ENCODE measurements at regions not wholly inside any gene's neighbourhood (a gene's known extent, or its start where the extent isn't known, plus 50 kb on each side); places are given as distances from the start of the nearest gene placed in this dataset.

DNA sequence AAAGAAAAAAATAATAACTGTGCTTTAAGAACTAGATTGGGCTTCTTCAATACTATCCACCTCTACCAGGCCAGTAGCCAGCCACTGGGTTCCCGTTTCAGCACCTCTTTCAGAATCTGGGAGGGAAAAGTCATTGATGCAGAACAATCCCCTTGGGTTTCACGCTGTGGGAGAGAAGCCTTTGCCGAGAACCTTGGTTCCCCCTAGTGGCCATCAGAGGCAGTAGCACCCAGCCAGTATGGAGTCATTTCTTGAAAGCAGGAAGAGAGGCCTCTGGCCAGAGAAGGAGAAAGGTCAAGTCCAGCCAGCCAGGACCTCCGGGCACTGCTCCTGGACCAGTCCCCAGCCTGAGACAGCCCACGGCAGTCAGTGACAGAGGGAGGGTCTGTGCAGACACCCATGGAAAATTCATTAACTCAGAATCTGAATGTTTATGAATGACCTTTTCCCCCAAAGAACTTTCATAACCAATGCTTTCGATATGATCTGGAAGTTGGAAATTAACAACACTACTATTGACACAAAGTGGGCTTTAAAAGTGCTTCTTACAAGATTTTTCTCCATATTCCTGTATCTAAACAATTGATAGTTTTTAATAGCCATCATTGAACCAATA lies 51.2 kb upstream of the CDH5 start:
- DNase-seq = peak; percentile 77

DNA sequence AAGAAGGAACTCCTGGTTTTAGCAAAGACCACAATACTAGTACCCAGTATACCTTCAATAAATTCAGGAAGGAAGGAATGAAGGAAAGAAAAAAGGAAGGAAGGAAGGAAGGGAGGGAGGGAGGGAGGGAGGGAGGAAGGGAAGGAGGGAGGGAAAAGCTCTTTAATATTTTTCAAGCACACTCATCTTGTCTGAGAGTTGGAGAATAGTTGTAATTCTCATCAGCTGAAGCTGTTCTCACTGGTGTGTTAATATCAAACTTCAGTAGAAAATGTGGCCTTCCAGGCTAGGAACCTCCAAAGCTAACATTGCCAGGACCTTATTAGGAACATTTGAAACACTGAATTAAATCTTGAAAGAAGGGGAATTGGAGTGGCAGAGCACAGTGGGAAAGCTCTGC lies 55.2 kb upstream of the CDH5 start:
- DNase-seq = no peak

DNA sequence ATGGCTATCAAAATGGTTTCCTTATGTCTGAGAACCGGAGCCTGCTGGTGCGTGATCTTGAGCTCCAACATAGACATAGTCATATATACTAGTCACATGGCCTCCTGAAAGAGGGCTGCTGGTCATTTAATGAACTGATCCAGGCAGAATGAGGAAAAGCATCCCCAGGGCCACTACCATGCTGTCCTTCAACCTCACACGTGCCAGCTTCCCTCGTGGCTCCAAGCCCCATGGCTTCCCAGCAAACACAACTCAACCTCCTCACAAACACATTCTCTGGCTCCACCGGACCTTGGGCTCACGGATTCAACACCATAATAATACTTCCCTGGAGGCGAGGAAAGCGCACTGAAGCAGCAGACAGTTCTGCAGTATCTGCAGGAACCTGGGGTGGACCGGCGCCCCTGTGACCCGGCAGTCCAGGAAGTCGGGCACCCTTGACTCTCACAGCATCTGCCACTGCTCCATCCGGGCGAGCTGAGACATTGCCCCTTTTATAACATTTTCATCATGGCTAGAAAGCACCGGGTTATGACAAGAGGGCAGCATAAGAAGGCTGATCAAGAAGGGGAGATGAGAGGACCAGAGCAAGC lies 57.2 kb upstream of the CDH5 start:
- peak; percentile 39 for DNase-seq

DNA sequence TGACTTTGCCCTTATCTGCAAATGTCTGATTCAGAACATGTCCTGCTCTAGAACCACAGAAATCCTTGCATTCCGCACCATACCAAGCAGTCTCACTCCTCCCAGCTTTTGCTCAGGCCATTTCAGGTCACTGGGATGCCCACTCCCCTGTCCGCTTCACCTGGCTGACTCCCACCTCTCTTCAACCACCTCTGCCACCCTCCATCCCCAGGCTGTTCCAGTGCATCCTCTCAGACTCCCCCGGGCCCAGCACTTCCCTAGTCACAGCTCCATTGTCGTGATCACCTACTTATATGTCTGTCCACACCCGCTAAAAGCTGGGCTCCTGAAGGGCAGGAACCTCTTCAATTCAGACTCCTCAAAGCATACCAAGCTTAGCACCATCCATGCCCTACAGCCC lies 58.4 kb upstream of the CDH5 start:
- peak; percentile 22 for DNase-seq

DNA sequence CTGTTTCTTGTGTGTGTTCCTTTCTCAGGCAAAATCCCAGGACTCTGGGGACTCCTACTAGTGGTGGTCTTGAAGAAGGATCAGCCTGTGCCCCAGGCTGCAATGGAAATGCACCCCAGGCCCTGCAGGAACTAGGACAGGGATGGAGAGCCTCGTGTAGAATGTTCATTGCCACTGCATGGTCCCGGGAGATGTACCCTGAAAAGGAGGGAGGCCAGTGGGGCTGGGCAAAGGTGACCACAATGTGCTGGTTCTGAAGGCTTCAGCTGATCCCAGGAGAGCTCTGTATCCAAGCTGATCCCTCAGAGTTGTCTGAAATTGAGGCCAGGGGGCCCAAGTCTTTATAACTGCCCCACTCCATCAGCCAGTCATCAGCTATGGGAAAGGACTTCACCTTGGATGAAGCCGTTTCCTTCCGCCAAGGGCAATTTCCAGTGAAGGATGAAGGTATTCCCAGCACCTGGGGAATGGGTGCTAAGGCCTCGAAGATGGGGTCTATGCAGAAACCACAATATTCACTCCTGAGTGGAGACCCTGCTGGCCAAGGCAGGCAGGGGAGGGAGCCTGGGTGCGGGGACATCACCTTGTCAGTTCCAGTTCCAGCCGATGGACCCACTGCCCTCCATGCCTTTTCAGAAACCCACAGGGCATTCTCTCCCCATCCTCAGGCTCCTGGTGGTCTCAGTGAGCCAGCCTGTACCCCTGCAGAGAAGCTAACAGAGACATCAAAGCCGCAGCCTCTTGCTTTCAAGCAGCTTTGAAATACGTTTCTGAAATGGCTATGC lies 59.9 kb upstream of the CDH5 start:
- DNase-seq = peak; percentile 54

DNA sequence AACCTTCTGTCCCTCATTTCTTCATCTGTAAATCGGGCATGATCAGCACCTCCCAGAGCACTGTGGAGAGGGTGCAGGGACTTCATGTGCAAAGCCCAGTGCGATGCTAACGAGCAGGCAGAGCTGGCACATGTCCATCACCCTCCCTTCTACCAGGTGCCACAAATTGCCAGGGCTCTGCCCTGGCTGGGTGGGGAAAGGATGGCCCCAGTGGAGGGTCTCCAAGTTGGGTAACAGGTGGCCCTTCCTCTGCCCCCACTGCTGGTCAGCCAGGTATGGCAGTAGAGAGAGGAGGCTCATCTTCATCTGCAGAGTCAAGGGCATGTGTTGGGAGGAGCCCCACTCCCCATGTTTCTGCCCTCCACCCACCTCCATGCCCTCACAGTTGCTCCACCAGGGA lies 61.5 kb upstream of the CDH5 start:
- peak; percentile 19 for DNase-seq

DNA sequence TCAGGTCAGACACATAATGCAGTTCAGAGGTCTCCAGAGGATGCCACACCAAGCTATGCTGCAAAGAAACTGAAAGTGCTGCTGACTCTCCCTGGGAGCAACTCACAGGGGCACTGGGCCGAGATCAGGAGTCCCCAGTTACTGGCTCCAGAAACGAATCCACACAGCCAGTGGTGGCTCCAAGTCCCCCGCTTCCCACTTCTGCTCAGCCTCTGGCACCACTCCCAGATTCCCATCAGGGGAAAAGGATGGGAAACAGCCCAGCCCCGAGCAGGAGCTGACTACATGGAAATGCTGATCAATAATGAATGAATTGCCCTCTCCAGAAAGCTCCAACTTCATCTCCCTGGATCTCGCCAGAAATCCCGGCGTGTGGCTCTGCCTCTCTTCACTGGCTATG lies 62.3 kb upstream of the CDH5 start:
- peak; percentile 55 for DNase-seq

DNA sequence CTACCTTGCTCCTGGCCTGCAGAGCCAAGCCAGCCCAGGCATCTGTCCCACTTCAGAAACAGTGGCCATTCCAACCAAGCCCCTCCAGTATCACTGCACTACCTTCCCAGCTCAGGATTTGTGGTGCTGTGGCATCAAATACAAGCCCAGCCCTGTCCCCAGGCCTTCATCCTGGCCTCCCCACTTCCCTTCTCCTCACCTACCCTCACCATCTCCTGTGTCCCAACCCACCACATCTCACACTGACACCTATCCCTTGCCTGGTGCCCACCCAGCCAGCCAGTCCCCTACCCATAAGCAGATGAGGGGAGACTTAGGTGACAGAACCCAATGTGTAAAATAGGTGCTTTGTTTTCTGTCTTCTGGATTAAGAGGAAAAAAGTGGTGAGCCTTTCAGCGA lies 66.0 kb upstream of the CDH5 start:
- DNase-seq = no peak

DNA sequence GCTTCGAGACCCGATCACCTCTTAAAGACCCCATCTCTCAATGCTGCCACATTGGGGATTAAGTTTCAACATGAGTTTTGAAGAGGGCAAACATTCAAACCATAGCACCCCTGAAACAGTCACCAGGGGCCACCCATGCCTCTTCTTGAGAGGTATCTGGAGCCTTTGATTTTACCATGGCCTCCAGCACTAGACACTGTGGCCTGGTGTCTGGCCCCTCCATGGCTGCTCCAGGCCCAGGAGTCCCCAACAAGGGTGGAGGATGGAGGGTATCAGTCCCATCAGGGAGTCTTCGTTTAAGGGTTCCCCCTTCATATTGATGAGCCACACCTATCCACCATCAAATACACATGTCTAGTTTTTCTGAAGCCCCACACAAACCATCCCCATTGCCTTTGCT lies 66.5 kb upstream of the CDH5 start:
- DNase-seq = no peak

DNA sequence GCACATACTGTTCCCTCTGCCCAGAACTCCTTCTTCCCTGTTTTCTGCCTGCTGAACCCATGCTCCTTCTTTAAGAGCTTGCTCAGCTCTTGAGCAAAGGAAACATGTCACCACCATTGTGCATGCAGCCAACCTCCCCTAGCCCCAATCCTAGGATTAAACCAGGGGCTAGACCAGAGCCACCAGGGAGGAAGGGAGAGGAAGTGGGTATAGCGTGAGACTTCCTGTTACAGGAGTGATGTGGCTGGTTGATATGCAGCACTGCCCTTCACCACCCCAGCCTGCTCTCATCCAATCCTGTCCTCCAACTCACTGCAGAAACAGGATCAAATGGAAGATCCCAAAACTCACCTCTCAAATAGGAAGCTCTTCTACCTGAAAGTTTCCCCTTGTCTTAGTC lies 67.1 kb upstream of the CDH5 start:
- no peak for DNase-seq

DNA sequence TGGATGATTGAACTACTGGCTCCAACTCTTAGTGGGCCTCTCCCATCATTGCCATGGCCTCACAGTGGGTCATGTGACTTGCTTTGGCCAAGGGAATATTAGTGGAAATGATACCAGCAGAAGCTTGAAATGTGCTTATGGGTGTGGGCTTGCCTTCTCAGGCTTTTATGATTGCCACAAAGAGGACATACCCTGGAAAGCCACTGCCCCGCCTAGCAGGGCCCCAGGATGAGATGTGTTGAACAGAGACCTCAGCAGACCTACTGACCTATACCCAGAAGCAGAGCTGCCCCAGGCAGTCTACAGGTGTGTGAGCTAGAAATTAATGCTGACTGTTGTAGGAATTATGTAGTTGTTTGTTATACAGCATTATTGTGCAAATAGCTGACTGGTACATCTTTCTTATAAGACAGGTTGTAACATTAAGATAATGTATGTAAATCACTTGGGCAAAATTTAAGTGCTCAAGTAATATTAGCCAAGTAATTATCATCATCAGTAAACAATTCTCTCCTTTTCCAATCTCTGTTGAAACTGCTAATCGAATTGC lies 67.8 kb upstream of the CDH5 start:
- DNase-seq = no peak

DNA sequence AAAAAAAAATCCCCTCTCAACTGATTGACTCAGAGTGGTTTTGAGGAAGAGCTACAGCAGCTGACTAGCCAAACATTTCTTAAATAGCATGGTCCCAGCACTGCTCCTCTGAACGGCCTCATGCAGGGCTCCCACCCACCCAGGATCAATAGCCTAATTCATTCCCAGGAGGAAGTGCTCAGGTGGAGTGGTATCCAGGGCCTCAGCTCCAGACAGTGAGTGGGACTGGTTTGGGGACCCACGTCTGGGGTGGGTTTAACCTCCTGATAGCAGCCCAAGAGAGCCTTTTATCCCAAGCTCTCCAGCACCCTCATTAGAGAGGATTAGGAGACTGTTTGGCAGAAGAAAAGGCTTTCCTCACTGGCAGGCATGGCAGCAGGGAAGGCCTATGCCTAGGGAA lies 68.5 kb upstream of the CDH5 start:
- no peak for DNase-seq

DNA sequence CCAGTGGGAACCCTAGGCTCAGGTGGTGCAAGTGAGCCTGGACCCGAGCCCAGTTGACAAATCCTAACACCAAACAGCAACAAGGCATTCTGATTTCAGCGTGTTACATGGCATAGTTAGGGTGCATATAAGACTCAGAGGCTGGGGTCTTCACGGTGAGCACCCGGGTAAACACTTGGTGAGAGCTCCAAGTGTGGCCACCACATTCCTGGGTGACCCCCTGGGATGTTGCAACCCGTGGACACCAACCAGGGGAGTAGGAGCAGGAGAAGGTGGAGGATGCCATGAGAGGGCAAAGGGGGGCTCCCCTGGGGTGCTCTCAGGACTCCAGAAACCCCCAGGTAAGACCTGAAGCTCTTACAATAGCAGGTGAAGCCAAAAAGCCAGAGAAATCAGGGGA lies 69.9 kb upstream of the CDH5 start:
- peak; percentile 6 for DNase-seq

DNA sequence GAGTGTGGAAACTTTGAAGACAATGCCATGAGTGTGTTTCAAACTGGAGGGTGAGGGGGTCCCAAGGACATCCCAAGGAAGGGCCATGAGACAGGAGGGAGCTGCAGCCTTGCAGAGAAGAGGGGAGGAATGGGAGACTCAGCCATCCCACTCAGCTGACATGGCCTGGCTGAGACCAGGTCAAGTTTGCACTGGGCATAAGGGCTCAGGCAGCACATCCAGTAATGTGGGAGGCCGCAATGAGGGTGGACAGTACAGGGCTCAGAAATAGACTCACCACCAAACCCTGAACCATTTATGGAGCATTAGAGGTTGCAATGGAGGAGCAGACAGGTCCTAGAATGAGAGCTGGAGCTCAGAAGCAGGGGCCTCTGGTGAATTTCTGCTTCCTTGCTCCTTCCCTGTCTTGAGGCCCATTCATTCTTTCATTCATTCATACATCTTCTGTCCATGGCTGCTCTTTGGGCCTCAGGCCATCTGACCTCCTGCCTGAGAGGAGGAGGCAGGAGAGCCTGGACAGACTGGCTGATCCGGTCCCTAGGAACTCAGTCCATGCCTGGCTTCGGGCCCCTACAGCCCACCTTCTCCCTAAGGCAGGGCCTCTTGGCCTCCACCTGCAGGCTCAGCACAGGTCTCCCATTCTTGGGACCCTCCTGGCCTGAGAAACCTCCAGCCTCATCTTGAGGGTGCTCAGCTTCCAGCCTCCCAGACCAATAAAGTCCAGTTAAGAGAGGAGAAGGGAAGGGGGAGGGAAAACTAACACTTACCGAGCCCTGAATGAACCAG lies 70.5 kb upstream of the CDH5 start:
- DNase-seq = peak; percentile 44

DNA sequence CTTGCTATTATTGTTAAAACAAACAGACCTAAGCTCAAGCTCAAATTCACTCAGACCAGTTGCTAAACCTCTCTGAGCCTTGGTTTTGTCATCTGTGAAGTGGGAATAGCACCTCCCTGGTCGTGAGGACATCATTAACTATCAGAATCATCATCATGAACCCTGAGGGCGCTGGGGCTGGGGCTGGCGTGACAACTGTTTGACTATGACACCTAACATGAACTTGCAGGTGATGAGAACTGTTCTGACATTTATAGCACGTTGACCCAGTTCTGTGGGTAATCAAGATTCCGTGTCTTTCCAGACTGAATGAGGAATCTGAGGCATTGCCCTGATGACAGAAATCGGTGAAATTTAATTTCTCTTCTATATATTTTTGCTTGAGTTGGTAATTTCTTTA lies 71.3 kb upstream of the CDH5 start:
- DNase-seq = peak; percentile 59

DNA sequence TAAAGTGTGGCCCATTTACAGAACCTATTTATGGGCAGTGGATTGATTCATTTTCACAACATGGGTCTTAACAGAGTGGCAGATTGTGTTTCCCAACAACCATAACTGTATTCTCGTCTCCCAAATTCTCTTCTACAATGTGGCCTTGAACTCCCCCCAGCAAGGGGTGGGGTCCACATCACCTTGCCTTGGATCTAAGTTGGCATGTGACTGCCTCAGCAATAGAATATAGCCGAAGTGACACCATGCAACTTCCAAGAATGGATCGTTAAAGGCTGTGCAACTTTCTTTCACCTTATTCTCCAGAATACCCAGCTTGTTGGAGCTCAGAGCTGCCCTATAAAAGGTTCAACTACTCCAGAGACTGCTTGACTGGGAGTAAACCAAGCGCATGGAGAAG lies 72.0 kb upstream of the CDH5 start:
- DNase-seq = peak; percentile 9

DNA sequence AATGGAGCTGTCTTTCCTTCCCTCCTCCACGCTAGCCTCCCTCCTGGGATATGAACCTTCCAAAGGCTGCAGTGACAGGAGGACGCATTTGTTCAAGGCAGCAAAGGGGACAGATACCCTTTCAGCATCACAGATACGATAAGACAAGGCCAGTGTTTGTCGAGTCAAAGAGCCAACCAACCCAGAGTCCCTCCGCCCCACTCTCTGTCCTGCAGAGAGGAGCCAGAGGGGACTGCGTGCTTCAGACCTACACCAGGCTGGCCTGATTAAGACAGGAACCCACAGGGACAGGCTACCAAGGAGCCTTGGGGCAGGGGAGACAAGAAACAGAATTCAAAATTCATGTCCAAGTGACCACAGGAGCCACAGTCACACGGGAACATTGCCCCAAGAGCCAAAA lies 72.6 kb upstream of the CDH5 start:
- peak; percentile 30 for DNase-seq

DNA sequence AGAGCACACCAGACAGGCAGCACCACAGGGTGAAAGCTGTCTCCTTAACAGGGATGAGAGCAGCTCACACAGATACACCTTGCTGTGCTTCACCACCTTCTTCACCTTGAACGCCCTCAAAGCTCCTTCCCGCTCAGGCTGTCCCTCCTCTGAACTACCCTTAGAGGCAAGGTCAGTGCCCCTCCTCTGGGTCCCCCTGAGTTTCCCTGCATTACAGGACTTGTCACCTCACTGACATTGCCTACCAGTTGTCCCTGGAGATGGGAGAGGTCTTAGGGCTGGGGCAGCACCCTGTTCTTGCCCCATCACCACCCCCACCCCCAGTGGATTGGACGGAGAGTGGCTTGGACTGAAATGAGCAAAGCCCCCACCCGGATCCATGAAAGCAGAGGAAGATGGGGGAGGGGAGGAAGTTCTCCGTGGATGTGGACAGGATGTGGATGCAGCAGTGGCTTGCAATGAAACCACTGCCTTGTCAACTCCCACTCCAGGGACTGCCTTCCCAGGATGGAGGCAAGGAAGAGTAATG lies 73.2 kb upstream of the CDH5 start:
- peak; percentile 31 for DNase-seq

DNA sequence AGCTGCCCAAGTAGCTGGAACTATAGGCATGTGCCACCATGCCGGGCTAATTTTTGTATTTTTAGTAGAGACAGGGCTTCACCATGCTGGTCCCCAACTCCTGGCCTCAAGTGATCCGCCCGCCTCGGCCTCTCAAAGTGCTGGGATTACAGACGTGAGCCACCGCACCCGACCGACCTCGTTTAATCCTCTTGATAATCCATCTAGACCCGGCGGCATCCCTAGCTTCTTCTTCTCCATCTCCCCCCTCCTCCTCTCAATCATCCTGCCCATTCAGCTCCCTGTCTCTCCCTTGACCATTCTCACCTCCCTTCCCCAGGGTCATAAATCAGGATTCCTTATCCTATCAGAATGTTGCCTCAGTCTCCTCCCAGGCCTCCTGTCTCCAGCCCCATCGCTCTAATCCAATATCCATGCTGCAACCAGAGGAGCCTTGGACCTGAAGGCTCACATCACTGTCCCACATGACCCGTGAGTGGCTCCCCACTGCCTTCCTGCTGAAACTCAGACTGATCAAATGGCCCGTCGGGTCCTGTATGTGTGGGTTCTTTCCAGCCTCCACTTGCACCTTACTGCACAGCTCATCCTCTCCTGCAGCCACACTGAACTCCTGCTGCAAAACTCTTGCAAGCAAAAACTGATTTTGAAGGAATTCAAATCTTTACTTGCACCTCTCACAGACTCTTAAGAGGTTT lies 74.1 kb upstream of the CDH5 start:
- peak; percentile 52 for DNase-seq

DNA sequence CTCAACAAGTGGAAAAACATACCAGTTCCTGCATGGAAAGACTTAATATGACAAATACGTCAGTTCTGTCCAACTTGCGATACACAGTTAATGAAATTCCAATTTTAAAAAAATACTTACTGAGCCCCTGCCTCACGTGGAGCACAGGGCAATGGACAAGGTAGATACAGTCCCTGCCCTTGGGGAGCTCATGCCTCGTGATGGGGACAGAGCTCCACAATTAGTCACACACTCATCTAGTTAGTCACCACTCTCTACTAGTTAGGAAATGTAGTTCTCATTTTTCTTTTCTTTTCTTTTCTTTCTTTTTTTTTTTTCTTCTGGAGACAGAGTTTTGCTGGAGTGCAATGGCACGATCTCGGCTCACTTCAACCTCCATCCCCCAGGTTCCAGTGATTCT lies 74.7 kb upstream of the CDH5 start:
- peak; percentile 5 for DNase-seq

DNA sequence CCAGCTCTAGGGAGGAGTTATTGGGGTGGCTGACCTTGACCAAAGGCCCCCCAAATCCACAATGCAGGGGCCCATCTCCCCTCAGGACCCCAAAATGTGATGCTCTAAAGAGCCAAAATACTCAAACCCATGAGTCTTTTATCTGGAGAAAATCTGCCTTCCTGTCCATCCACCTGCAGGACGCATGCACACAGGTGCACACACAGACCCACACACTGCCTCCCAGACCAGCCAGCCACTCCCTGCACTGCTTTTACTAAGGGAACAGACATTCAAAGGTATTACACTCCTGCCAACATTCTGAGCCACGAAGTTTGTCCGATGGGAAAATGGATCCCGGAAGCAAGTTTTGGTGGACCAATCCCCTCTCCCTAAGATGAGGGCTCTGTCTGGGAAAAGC lies 76.1 kb upstream of the CDH5 start:
- peak; percentile 33 for DNase-seq

DNA sequence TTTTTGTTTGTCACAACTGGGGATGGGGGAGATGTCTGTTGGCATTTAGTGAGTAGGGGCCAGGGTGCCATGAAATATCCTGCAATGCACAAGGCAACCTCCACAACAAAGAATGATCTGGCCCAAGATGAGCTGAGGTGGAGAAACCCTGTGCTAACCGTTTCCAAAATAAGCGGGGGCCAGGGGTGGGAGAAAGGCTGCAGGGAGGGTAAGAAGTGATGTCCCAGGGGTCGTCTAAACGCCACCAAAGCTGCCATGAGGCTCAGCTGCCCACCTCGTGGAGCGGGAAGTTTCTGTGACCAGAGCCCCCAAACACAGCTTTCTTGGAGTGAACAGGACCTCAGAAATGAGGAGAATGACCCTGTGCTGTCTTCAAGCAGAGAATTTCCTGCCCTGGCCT lies 76.5 kb upstream of the CDH5 start:
- no peak for DNase-seq
